ENCODE measurements at regions not wholly inside any gene's neighbourhood (a gene's known extent, or its start where the extent isn't known, plus 50 kb on each side); places are given as distances from the start of the nearest gene placed in this dataset.

GRCh38 chr22:48689206-48689605, 1138.5 kb downstream of the BRD1 start:
- Histone ChIP-seq H3K27me3 (ENCODE audit: control insufficient read depth, insufficient read depth, low read length) (no peaks in the 10 kb centered on the region), H3K36me3 (ENCODE audit: control insufficient read depth, insufficient read depth, low read length) (no peaks in the 10 kb centered on the region), H3K4me3 (ENCODE audit: low read depth, low read length) (no peak overlapping the region)
- TF ChIP-seq, protein P1, sequence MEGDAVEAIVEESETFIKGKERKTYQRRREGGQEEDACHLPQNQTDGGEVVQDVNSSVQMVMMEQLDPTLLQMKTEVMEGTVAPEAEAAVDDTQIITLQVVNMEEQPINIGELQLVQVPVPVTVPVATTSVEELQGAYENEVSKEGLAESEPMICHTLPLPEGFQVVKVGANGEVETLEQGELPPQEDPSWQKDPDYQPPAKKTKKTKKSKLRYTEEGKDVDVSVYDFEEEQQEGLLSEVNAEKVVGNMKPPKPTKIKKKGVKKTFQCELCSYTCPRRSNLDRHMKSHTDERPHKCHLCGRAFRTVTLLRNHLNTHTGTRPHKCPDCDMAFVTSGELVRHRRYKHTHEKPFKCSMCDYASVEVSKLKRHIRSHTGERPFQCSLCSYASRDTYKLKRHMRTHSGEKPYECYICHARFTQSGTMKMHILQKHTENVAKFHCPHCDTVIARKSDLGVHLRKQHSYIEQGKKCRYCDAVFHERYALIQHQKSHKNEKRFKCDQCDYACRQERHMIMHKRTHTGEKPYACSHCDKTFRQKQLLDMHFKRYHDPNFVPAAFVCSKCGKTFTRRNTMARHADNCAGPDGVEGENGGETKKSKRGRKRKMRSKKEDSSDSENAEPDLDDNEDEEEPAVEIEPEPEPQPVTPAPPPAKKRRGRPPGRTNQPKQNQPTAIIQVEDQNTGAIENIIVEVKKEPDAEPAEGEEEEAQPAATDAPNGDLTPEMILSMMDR (IDR thresholded peaks at IDR 0.05; ENCODE audit: insufficient read depth, low read length, severe bottlenecking): no peak
- no peak for FAIRE-seq
- no peak for DNase-seq (ENCODE audit: low read depth)

DNA sequence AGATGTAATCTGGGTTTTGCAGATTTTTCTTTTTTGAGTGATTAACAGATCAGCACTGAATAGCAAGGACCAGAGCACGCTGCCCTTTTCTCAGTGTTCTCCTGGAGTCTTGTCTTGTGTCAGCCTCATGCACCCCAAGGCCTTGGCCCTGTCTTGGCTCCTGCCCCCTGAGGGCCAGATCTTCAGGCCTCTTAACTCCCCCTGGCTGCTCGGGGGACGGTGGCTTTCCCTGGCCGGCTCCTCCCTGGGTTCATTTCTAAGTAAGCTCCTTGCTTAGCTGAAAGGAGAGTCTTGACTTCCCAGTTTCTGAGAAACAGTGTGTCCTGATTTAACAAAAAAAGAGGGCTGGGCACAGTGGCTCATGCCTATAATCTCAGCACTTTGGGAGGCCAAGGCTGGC, 1139.3 kb downstream of the BRD1 start:
- Histone ChIP-seq H3K36me3 (ENCODE audit: control insufficient read depth, insufficient read depth, low read length) (no peaks in the 10 kb centered on the region), H3K27me3 (ENCODE audit: control insufficient read depth, insufficient read depth, low read length) (no peaks in the 10 kb centered on the region), H3K4me3 (ENCODE audit: low read depth, low read length) (no peak overlapping the region)
- DNase-seq (ENCODE audit: low read depth) (no peak), FAIRE-seq (no peak)
- TF ChIP-seq, protein P1 (IDR thresholded peaks at IDR 0.05; ENCODE audit: insufficient read depth, low read length, severe bottlenecking): no peak

GRCh38 chr22:48687606-48688005, 1140.1 kb downstream of the BRD1 start:
- TF ChIP-seq, protein P1 (IDR thresholded peaks at IDR 0.05; ENCODE audit: insufficient read depth, low read length, severe bottlenecking): no peak
- Histone ChIP-seq H3K4me3 (ENCODE audit: low read depth, low read length) (no peak overlapping the region), H3K36me3 (ENCODE audit: control insufficient read depth, insufficient read depth, low read length) (no peaks in the 10 kb centered on the region), H3K27me3 (ENCODE audit: control insufficient read depth, insufficient read depth, low read length) (no peaks in the 10 kb centered on the region)
- no peak for FAIRE-seq
- DNase-seq (ENCODE audit: low read depth): no peak

DNA sequence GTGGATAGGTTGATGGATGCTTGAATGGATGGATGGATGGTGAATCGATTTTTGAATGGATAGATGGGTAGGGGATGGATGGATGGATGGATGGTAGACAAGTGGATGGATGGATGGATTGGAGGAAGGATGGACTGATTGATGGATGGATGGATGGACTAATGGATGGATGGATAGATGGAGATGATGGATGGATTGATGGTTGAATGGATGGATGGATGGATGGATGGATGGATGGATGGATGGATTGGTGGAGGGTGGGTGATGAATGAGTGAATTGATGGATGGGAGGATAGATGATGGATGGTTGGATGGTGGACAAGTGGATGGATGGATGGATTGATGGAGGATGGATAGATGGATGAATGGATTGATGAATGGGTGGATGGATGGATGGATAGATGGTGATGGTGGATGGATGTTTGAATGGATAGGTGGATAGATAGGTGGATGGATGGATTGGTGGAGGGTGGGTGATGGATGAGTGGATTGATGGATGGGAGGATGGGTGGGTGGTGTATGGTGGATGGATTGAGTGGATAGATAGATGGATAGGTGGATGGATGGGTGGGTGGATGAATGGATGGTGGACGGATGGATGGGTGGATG, 1140.9 kb downstream of the BRD1 start:
- no peak for DNase-seq (ENCODE audit: low read depth)
- TF ChIP-seq, protein P1 (IDR thresholded peaks at IDR 0.05; ENCODE audit: insufficient read depth, low read length, severe bottlenecking): no peak
- FAIRE-seq: no peak
- Histone ChIP-seq H3K27me3 (ENCODE audit: control insufficient read depth, insufficient read depth, low read length) (no peaks in the 10 kb centered on the region), H3K4me3 (ENCODE audit: low read depth, low read length) (no peak overlapping the region), H3K36me3 (ENCODE audit: control insufficient read depth, insufficient read depth, low read length) (no peaks in the 10 kb centered on the region)

- Histone ChIP-seq H3K27me3 (ENCODE audit: control insufficient read depth, insufficient read depth, low read length) (no peaks in the 10 kb centered on the region), H3K4me3 (ENCODE audit: low read depth, low read length) (no peak overlapping the region)
- no peak for FAIRE-seq
These were observed 1141.9 kb downstream of the BRD1 start for GRCh38 chr22:48685767-48686166.

More at GRCh38 chr22:48685767-48686166, 1141.9 kb downstream of the BRD1 start:
- TF ChIP-seq, protein P1 (IDR thresholded peaks at IDR 0.05; ENCODE audit: insufficient read depth, low read length, severe bottlenecking): no peak
- no peak for DNase-seq (ENCODE audit: low read depth)
- no peaks in the 10 kb centered on the region for H3K36me3 ChIP-seq (ENCODE audit: control insufficient read depth, insufficient read depth, low read length)

Measured in bronchial epithelial cell (primary cell).